DND-41 (cell line): ENCODE measurements at regions not wholly inside any gene's neighbourhood (a gene's known extent, or its start where the extent isn't known, plus 50 kb on each side); places are given as distances from the start of the nearest gene placed in this dataset.

ENCODE experiments used
- ATAC-seq: fragments of 200-7000 bp; cut with Tn5 transposase; 3 replicates; pipeline ENCODE4 v1.9.1; 2021; ENCODE audit warnings: low read depth; ENCODE audit not compliant: insufficient read depth
- DNase-seq: peaks from one replicate; pipeline ENCODE4 v3.0.0-alpha.2; 2020
- H2AFZ ChIP-seq: 2 replicates; pipeline ENCODE4 v1.6.0; 2012; ENCODE audit warnings: low read depth, low read length
- H3K27ac ChIP-seq: 2 replicates; pipeline ENCODE4 v1.5.1; 2012; ENCODE audit warnings: low read length, inconsistent platforms
- H3K27me3 ChIP-seq: fragments of 200-600 bp; sonication (generic); 2 replicates; pipeline ENCODE4 v1.6.0; 2012; ENCODE audit warnings: low read length, mild to moderate bottlenecking, inconsistent platforms; ENCODE audit not compliant: insufficient read depth, poor library complexity
- H3K36me3 ChIP-seq: 2 replicates; pipeline ENCODE4 v1.5.1; 2012; ENCODE audit warnings: low read length, inconsistent platforms; ENCODE audit not compliant: insufficient read depth
- H3K4me1 ChIP-seq: 2 replicates; pipeline ENCODE4 v1.5.1; 2012; ENCODE audit warnings: mild to moderate bottlenecking, low read length; ENCODE audit not compliant: insufficient read depth
- H3K4me2 ChIP-seq: 2 replicates; pipeline ENCODE4 v1.6.0; 2012; ENCODE audit warnings: mild to moderate bottlenecking, moderate library complexity, low read length, inconsistent platforms; ENCODE audit not compliant: insufficient read depth
- H3K4me3 ChIP-seq, 2 experiments: fragments of 200-600 bp in 1 of 2; shearing (Covaris generic) in 1 of 2; 2 replicates each; pipeline ENCODE4 v1.5.1; 2012 to 2016; ENCODE audit warnings: inconsistent platforms in 2 of 2, low read length in 2 of 2, mild to moderate bottlenecking in 2 of 2, low read depth in 1 of 2, moderate library complexity in 1 of 2
- H3K79me2 ChIP-seq: 2 replicates; pipeline ENCODE4 v1.6.0; 2012; ENCODE audit warnings: low read length, inconsistent platforms; ENCODE audit not compliant: insufficient read depth
- H3K9ac ChIP-seq: 2 replicates; pipeline ENCODE4 v1.6.0; 2012; ENCODE audit warnings: low read depth, mild to moderate bottlenecking, inconsistent platforms, low read length, moderate library complexity
- H3K9me3 ChIP-seq: 2 replicates; pipeline ENCODE4 v1.5.1; 2012; ENCODE audit warnings: low read length, moderate library complexity, mild to moderate bottlenecking, inconsistent platforms; ENCODE audit not compliant: insufficient read depth, severe bottlenecking
- H4K20me1 ChIP-seq: 2 replicates; pipeline ENCODE4 v1.6.0; 2012; ENCODE audit warnings: low read length; ENCODE audit not compliant: insufficient read depth
- CTCF ChIP-seq: IDR thresholded peaks from 2 replicates; pipeline ENCODE4 v1.5.1; 2012; ENCODE audit warnings: borderline replicate concordance, low read length, moderate library complexity, mild to moderate bottlenecking; ENCODE audit not compliant: poor library complexity, severe bottlenecking; ENCODE audit errors: extremely low read depth
- EZH2 ChIP-seq: IDR thresholded peaks from 3 replicates; pipeline ENCODE4 v1.6.1; 2012; ENCODE audit warnings: borderline replicate concordance, low read depth, mild to moderate bottlenecking, moderate library complexity, low read length, inconsistent platforms; ENCODE audit not compliant: severe bottlenecking

- ATAC-seq (no peak), DNase-seq (no peak)
- Histone ChIP-seq H3K9ac (no peak overlapping the region), H3K79me2 (no peaks in the 10 kb centered on the region), H3K4me1 (no peaks in the 10 kb centered on the region), H3K4me3 (no peak overlapping the region), H2AFZ (no peak overlapping the region), H4K20me1 (no peaks in the 10 kb centered on the region), H3K27me3 (no peaks in the 10 kb centered on the region), H3K9me3 (no peaks in the 10 kb centered on the region), H3K36me3 (no peaks in the 10 kb centered on the region), H3K4me2 (no peak overlapping the region), H3K27ac (no peak overlapping the region)
- no peak for TF ChIP-seq CTCF
- TF ChIP-seq EZH2: no peak
These were observed 558.1 kb downstream of the NR2F1-AS1 start for GRCh38 chr5:93022796-93023447.

GRCh38 chr5:93022211-93022610 lies 558.8 kb downstream of the NR2F1-AS1 start:
- TF ChIP-seq EZH2 (no peak), CTCF (no peak)
- Histone ChIP-seq H3K9ac (no peak overlapping the region), H3K4me3 (no peak overlapping the region), H3K4me1 (no peaks in the 10 kb centered on the region), H3K4me2 (no peak overlapping the region), H3K79me2 (no peaks in the 10 kb centered on the region), H3K9me3 (no peaks in the 10 kb centered on the region), H4K20me1 (no peaks in the 10 kb centered on the region), H2AFZ (no peak overlapping the region), H3K36me3 (no peaks in the 10 kb centered on the region), H3K27me3 (no peaks in the 10 kb centered on the region), H3K27ac (no peak overlapping the region)
- DNase-seq (no peak), ATAC-seq (no peak)

- no peaks in the 10 kb centered on the region for H3K27me3 ChIP-seq
- DNase-seq: no peak
These were observed 561.1 kb downstream of the NR2F1-AS1 start for GRCh38 chr5:93019896-93020295.

More at GRCh38 chr5:93019896-93020295, 561.1 kb downstream of the NR2F1-AS1 start:
- TF ChIP-seq CTCF: no peak
- TF ChIP-seq EZH2: no peak
- ATAC-seq: no peak
- no peak overlapping the region for H2AFZ ChIP-seq
- H3K9ac ChIP-seq: no peak overlapping the region
- H3K9me3 ChIP-seq: no peaks in the 10 kb centered on the region
- H3K27ac ChIP-seq: no peak overlapping the region
- no peak overlapping the region for H3K4me3 ChIP-seq
- no peaks in the 10 kb centered on the region for H4K20me1 ChIP-seq
- no peaks in the 10 kb centered on the region for H3K4me1 ChIP-seq
- no peak overlapping the region for H3K4me2 ChIP-seq
- no peaks in the 10 kb centered on the region for H3K79me2 ChIP-seq
- H3K36me3 ChIP-seq: no peaks in the 10 kb centered on the region
